PC-3 (cell line): ENCODE measurements at regions not wholly inside any gene's neighbourhood (a gene's known extent, or its start where the extent isn't known, plus 50 kb on each side); places are given as distances from the start of the nearest gene placed in this dataset.

ENCODE experiments used
- ATAC-seq: fragments of 200-7000 bp; cut with Tn5 transposase; 2 replicates; pipeline ENCODE4 v1.9.1; 2020; ENCODE audit warnings: mild to moderate bottlenecking, moderate library complexity
- BruUV-seq: library from RNA; stranded (reverse); fragments of 400-500 nt; replicated peaks from 2 replicates; lab custom pipeline; 2021; lab: Mats Ljungman, UMichigan
- CTCF ChIA-PET: fragments of 300-600 bp; sonication (Branson Sonifier 250); formaldehyde crosslinking; loops from one replicate; lab custom pipeline; 2022; ENCODE audit warnings: antibody characterized with exemption; lab: Charles Lee
- POLR2A ChIA-PET: fragments of 300-600 bp; sonication (Branson Sonifier 250); formaldehyde crosslinking; loops from one replicate; lab custom pipeline; 2022; ENCODE audit warnings: antibody characterized with exemption; ENCODE audit not compliant: unreplicated experiment; lab: Charles Lee
- DNase-seq: peaks from one replicate; pipeline ENCODE4 v3.0.0-alpha.2; 2015
- H2AFZ ChIP-seq: fragments of 300-600 bp; sonication (generic); 2 replicates; pipeline ENCODE4 v1.6.0; 2016; ENCODE audit warnings: antibody characterized with exemption, low read length
- H3F3A ChIP-seq: fragments of 300-600 bp; sonication (generic); one replicate; pipeline ENCODE4 v1.6.0; 2017; ENCODE audit warnings: antibody characterized with exemption, low read length, control low read depth, mild to moderate bottlenecking; ENCODE audit not compliant: unreplicated experiment
- H3K27ac ChIP-seq: fragments of 300-600 bp; sonication (generic); 2 replicates; pipeline ENCODE4 v1.5.1; 2016; ENCODE audit warnings: mild to moderate bottlenecking, low read length
- H3K27me3 ChIP-seq: fragments of 300-600 bp; sonication (generic); 2 replicates; pipeline ENCODE4 v1.6.1; 2016; ENCODE audit warnings: low read length, mixed read lengths
- H3K36me3 ChIP-seq: fragments of 300-600 bp; sonication (generic); 2 replicates; pipeline ENCODE4 v1.6.1; 2016; ENCODE audit warnings: low read depth, mixed run types, low read length, mixed read lengths
- H3K4me1 ChIP-seq: fragments of 300-600 bp; sonication (generic); 2 replicates; pipeline ENCODE4 v1.5.1; 2016; ENCODE audit warnings: low read length; ENCODE audit not compliant: insufficient read depth
- H3K4me2 ChIP-seq: fragments of 300-600 bp; sonication (generic); 2 replicates; pipeline ENCODE4 v1.6.0; 2016; ENCODE audit warnings: low read length
- H3K4me3 ChIP-seq: fragments of 300-600 bp; sonication (generic); 2 replicates; pipeline ENCODE4 v1.5.1; 2016; ENCODE audit warnings: mild to moderate bottlenecking, low read length, mixed read lengths
- H3K79me2 ChIP-seq: fragments of 300-600 bp; sonication (generic); 2 replicates; pipeline ENCODE4 v1.6.1; 2017; ENCODE audit warnings: low read length, mixed read lengths
- H3K9ac ChIP-seq: fragments of 300-600 bp; sonication (generic); 2 replicates; pipeline ENCODE4 v1.6.0; 2016; ENCODE audit warnings: mild to moderate bottlenecking, low read length
- H3K9me2 ChIP-seq: fragments of 300-600 bp; sonication (generic); replicated peaks from 2 replicates; pipeline ENCODE4 v1.6.1; 2016; ENCODE audit warnings: mixed run types, low read length, mixed read lengths
- H3K9me3 ChIP-seq: fragments of 300-600 bp; sonication (generic); 2 replicates; pipeline ENCODE4 v1.6.1; 2016; ENCODE audit warnings: low read length, mixed read lengths
- H4K20me1 ChIP-seq: fragments of 300-600 bp; sonication (generic); 2 replicates; pipeline ENCODE4 v1.6.1; 2016; ENCODE audit warnings: low read length, mixed read lengths
- EZH2 ChIP-seq: fragments of 300-600 bp; sonication (generic); IDR thresholded peaks from one replicate; pipeline ENCODE4 v1.6.1; 2017; ENCODE audit warnings: antibody characterized with exemption, mild to moderate bottlenecking, low read length; ENCODE audit not compliant: unreplicated experiment
- EZH2phosphoT487 ChIP-seq: fragments of 300-600 bp; sonication (generic); IDR thresholded peaks from 2 replicates; pipeline ENCODE4 v1.6.1; 2018; ENCODE audit warnings: mild to moderate bottlenecking, antibody characterized with exemption, low read length, borderline replicate concordance
- intact Hi-C: fragments of 100-400 bp; cut with micrococcal nuclease; formaldehyde crosslinking; loops from 2 replicates; pipeline ENCODE4 v1.9.0; 2023
- TF ChIP-seq, protein P1 (sequence below): fragments of 300-600 bp; sonication (generic); conservative IDR thresholded peaks from 2 replicates; pipeline ENCODE4 v1.5.1; 2017; ENCODE audit warnings: antibody characterized with exemption, low read depth, mild to moderate bottlenecking, low read length

DNA sequence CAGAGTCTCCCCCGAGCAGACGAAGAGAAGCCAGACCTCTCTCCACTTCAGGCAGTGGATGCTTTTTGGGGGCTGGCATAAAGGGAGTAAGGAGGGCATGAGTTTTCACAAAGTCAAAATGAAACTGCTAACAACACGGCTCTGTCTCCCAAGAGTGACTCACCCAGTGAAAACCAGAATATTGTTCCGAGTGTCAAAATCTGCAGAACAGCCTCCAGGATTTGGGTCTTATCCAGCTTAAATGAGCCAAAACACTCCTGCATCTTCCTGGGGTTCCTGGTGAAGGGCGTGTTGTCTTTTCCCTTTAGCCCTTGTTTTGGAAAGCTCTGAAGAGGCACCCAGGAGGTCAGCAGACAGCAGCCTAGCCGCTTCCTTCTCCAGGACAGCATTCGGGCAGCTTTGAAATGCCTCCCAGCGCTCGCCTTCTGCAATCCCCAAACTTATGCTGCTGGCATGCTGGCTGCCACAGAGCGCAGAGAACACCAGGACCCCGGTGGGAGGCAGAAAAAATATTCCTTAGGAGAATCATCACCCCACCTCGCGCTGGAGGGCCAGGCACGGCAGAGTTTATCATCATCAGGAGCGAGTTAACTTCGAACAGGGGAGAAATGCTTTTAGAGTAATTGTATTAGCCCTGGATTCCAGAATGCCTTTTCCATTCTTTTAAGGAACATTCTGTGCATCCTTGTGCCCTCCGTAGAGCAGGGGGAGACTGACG, 117.7 kb upstream of the NCOR2 start:
- peak; percentile 72 for DNase-seq
- Histone ChIP-seq H3K4me2 (peak overlapping the region; percentile 76), H3K27ac (peak overlapping the region; percentile 94), H3K27me3 (no peaks in the 10 kb centered on the region), H3K9me2 (no peaks in the 10 kb centered on the region), H3K4me3 (peak overlapping the region; percentile 51), H3F3A (no peaks in the 10 kb centered on the region), H3K4me1 (peaks cover 59% of the 10 kb centered on the region), H3K9me3 (no peaks in the 10 kb centered on the region), H2AFZ (peak overlapping the region; percentile 33), H4K20me1 (no peaks in the 10 kb centered on the region), H3K79me2 (no peaks in the 10 kb centered on the region), H3K9ac (peak overlapping the region; percentile 33), H3K36me3 (no peaks in the 10 kb centered on the region)
- intact Hi-C loops = loop anchor here (2.0 kb wide), 1 partner anchor 36 kb away; no protein-coding TSS in a partner anchor
- TF ChIP-seq EZH2phosphoT487 (no peak), EZH2 (no peak)
- TF ChIP-seq, protein P1, sequence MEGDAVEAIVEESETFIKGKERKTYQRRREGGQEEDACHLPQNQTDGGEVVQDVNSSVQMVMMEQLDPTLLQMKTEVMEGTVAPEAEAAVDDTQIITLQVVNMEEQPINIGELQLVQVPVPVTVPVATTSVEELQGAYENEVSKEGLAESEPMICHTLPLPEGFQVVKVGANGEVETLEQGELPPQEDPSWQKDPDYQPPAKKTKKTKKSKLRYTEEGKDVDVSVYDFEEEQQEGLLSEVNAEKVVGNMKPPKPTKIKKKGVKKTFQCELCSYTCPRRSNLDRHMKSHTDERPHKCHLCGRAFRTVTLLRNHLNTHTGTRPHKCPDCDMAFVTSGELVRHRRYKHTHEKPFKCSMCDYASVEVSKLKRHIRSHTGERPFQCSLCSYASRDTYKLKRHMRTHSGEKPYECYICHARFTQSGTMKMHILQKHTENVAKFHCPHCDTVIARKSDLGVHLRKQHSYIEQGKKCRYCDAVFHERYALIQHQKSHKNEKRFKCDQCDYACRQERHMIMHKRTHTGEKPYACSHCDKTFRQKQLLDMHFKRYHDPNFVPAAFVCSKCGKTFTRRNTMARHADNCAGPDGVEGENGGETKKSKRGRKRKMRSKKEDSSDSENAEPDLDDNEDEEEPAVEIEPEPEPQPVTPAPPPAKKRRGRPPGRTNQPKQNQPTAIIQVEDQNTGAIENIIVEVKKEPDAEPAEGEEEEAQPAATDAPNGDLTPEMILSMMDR = no peak
- no TSS peak for BruUV-seq
- POLR2A ChIA-PET = no interaction called here
- CTCF ChIA-PET = interaction anchor here (0.6 kb wide), 1 partner anchor 255 kb away, joined by 3 read pairs; no protein-coding TSS in a partner anchor
- peak; percentile 16 for ATAC-seq

DNA sequence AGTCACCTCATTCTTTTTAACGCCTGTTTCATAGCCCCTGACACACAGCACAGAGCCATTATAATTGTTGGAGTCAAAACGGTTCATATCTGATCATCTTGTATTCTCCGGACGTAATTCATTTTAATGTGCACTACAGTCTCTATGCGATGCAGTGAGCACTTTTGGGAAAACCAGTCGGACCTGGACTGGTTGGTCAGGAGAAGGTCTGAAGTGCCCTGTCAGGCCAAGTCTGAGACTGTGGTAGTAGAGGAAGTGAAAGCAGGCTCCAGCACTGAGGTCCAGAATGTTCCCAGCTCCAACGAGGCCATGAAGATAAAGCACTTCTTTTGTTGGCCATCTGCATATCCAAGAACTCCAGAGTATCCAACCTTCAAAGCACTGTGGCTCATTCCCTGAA, 117.1 kb upstream of the NCOR2 start:
- Histone ChIP-seq H3K4me1 (peaks cover 65% of the 10 kb centered on the region), H3K4me3 (peak overlapping the region; percentile 51), H3K27ac (peak overlapping the region; percentile 94), H3K27me3 (no peaks in the 10 kb centered on the region), H3K9me3 (no peaks in the 10 kb centered on the region), H3K9ac (peak overlapping the region; percentile 33), H3F3A (no peaks in the 10 kb centered on the region), H3K9me2 (no peaks in the 10 kb centered on the region), H4K20me1 (no peaks in the 10 kb centered on the region), H2AFZ (peak overlapping the region; percentile 33), H3K36me3 (no peaks in the 10 kb centered on the region), H3K4me2 (peak overlapping the region; percentile 76), H3K79me2 (no peaks in the 10 kb centered on the region)
- TF ChIP-seq EZH2phosphoT487 (no peak), EZH2 (no peak)
- TF ChIP-seq, protein P1 = no peak
- intact Hi-C loops = loop anchor here (2.0 kb wide), 1 partner anchor 36 kb away; no protein-coding TSS in a partner anchor
- ATAC-seq = peak; percentile 0; the same call in 1 of the 2 replicates
- CTCF ChIA-PET = no interaction called here
- no TSS peak for BruUV-seq
- POLR2A ChIA-PET = no interaction called here
- DNase-seq = peak; percentile 36
